Jurkat, Clone E6-1 (cell line): ENCODE measurements at regions not wholly inside any gene's neighbourhood (a gene's known extent, or its start where the extent isn't known, plus 50 kb on each side); places are given as distances from the start of the nearest gene placed in this dataset.

Source experiments
- DNase-seq: peaks from one replicate; pipeline ENCODE4 v3.0.0-alpha.2; 2011; ENCODE audit warnings: low read depth, low spot score
- H3K4me3 ChIP-seq: 2 replicates; pipeline ENCODE4 v1.5.1; 2011; ENCODE audit warnings: mild to moderate bottlenecking, low read length, control low read depth, moderate library complexity

- no peak for DNase-seq
- no peak overlapping the region for H3K4me3 ChIP-seq
Measured at GRCh38 chr2:221322741-221323140, 249.4 kb downstream of the EPHA4 start.

- no peak overlapping the region for H3K4me3 ChIP-seq
- no peak for DNase-seq
Measured at GRCh38 chr2:221323513-221323912, 248.6 kb downstream of the EPHA4 start.

- DNase-seq = no peak
- H3K4me3 ChIP-seq = no peak overlapping the region
Measured at GRCh38 chr2:221330436-221330835, 241.7 kb downstream of the EPHA4 start.

GRCh38 chr2:221334481-221335218, 237.5 kb downstream of the EPHA4 start:
- DNase-seq = no peak
- H3K4me3 ChIP-seq = no peak overlapping the region

- DNase-seq = no peak
- H3K4me3 ChIP-seq = no peak overlapping the region
Measured at GRCh38 chr2:221335219-221335752, 236.8 kb downstream of the EPHA4 start.

- no peak for DNase-seq
- H3K4me3 ChIP-seq = no peak overlapping the region
Measured at GRCh38 chr2:221336967-221337366, 235.1 kb downstream of the EPHA4 start.

- no peak for DNase-seq
- no peak overlapping the region for H3K4me3 ChIP-seq
Measured at GRCh38 chr2:221337957-221338685, 234.0 kb downstream of the EPHA4 start.

GRCh38 chr2:221342388-221342787, 229.7 kb downstream of the EPHA4 start:
- no peak for DNase-seq
- no peak overlapping the region for H3K4me3 ChIP-seq

GRCh38 chr2:221343524-221343923, 228.6 kb downstream of the EPHA4 start:
- H3K4me3 ChIP-seq = no peak overlapping the region
- DNase-seq = no peak

GRCh38 chr2:221345516-221345915, 226.6 kb downstream of the EPHA4 start:
- DNase-seq = no peak
- H3K4me3 ChIP-seq = no peak overlapping the region

- H3K4me3 ChIP-seq = no peak overlapping the region
- no peak for DNase-seq
Measured at GRCh38 chr2:221346411-221346810, 225.7 kb downstream of the EPHA4 start.

GRCh38 chr2:221347471-221347870, 224.6 kb downstream of the EPHA4 start:
- H3K4me3 ChIP-seq = no peak overlapping the region
- no peak for DNase-seq

GRCh38 chr2:221350616-221351015, 221.5 kb downstream of the EPHA4 start:
- no peak for DNase-seq

GRCh38 chr2:221353201-221353600, 218.9 kb downstream of the EPHA4 start:
- no peak overlapping the region for H3K4me3 ChIP-seq
- DNase-seq = no peak

More at GRCh38 chr2:221350616-221351015, 221.5 kb downstream of the EPHA4 start:
- no peak overlapping the region for H3K4me3 ChIP-seq

GRCh38 chr2:221360312-221360711, 211.8 kb downstream of the EPHA4 start:
- no peak overlapping the region for H3K4me3 ChIP-seq
- no peak for DNase-seq

- DNase-seq = no peak
- H3K4me3 ChIP-seq = no peak overlapping the region
Measured at GRCh38 chr2:221360742-221361141, 211.4 kb downstream of the EPHA4 start.

GRCh38 chr2:221361633-221362032, 210.5 kb downstream of the EPHA4 start:
- DNase-seq = no peak
- H3K4me3 ChIP-seq = no peak overlapping the region

GRCh38 chr2:221364672-221365071, 207.4 kb downstream of the EPHA4 start:
- DNase-seq = no peak
- H3K4me3 ChIP-seq = no peak overlapping the region
